ENCODE measurements at regions not wholly inside any gene's neighbourhood (a gene's known extent, or its start where the extent isn't known, plus 50 kb on each side); places are given as distances from the start of the nearest gene placed in this dataset.

- TF ChIP-seq CTCF (IDR thresholded peaks at IDR 0.05 in 2 of 3, conservative IDR thresholded peaks at IDR 0.05 in 1 of 3; ENCODE audit: borderline replicate concordance in 1 of 3, insufficient read depth in 1 of 3, low read depth in 2 of 3, low read length in 2 of 3) (no peak), ZBTB33 (IDR thresholded peaks at IDR 0.05; ENCODE audit: extremely low read depth, insufficient replicate concordance, low read length) (no peak), YY1 (IDR thresholded peaks at IDR 0.05; ENCODE audit: extremely low read depth, insufficient replicate concordance, low read depth, low read length) (no peak), ATF3 (IDR thresholded peaks at IDR 0.05) (no peak), POLR2A (IDR thresholded peaks at IDR 0.05; ENCODE audit: borderline replicate concordance, extremely low read depth, insufficient read depth, insufficient read length) (no peak), POLR2AphosphoS5 (IDR thresholded peaks at IDR 0.05; ENCODE audit: low read depth, low read length) (no peak), CEBPB (IDR thresholded peaks at IDR 0.05; ENCODE audit: low read depth) (no peak), MAX (IDR thresholded peaks at IDR 0.05) (no peak)
Observed at GRCh38 chr1:57725318-57725717, 301.5 kb upstream of the DAB1 start.
